NT2/D1 (cell line): ENCODE measurements at regions not wholly inside any gene's neighbourhood (a gene's known extent, or its start where the extent isn't known, plus 50 kb on each side); places are given as distances from the start of the nearest gene placed in this dataset.

ENCODE experiments used
- SUZ12 ChIP-seq: IDR thresholded peaks from 2 replicates; pipeline ENCODE4 v1.6.1; 2011; ENCODE audit not compliant: insufficient read length, insufficient read depth; ENCODE audit errors: extremely low read depth
- YY1 ChIP-seq: IDR thresholded peaks from 2 replicates; pipeline ENCODE4 v1.6.1; 2011; ENCODE audit not compliant: insufficient read length, insufficient read depth
- ZNF274 ChIP-seq: IDR thresholded peaks from 2 replicates; pipeline ENCODE4 v1.6.1; 2011; ENCODE audit warnings: mild to moderate bottlenecking, low read depth, low read length

GRCh38 chr10:23529625-23530024, 90.8 kb downstream of the OTUD1 start:
- TF ChIP-seq YY1 = no peak
- TF ChIP-seq ZNF274 = no peak
- no peak for TF ChIP-seq SUZ12
